H1 (cell line): ENCODE measurements at regions not wholly inside any gene's neighbourhood (a gene's known extent, or its start where the extent isn't known, plus 50 kb on each side); places are given as distances from the start of the nearest gene placed in this dataset.

Source experiments
- CTCF ChIP-seq, 3 experiments: IDR thresholded peaks; 1 replicate in 2 of 3; 2 replicates in 1 of 3; pipeline versions ENCODE4 v1.5.1 to v1.6.1; 2011; ENCODE audit warnings: low read length in 3 of 3, mild to moderate bottlenecking in 3 of 3, inconsistent platforms in 2 of 3, low read depth in 1 of 3, moderate library complexity in 1 of 3; ENCODE audit not compliant: insufficient read depth in 1 of 3; ENCODE audit errors: control extremely low read depth in 1 of 3
- EP300 ChIP-seq, 2 experiments: IDR thresholded peaks; 1 replicate in 1 of 2; 2 replicates in 1 of 2; pipeline ENCODE4 v1.6.1; 2011 to 2012; ENCODE audit warnings: low read depth in 2 of 2, low read length in 2 of 2, mild to moderate bottlenecking in 2 of 2, borderline replicate concordance in 1 of 2, inconsistent platforms in 1 of 2, moderate library complexity in 1 of 2
- POLR2A ChIP-seq, 2 experiments: IDR thresholded peaks; 1 replicate in 1 of 2; 2 replicates in 1 of 2; pipeline ENCODE4 v1.6.1; 2011; ENCODE audit warnings: low read depth in 2 of 2, low read length in 2 of 2, mild to moderate bottlenecking in 2 of 2; ENCODE audit errors: control extremely low read depth in 1 of 2
- POLR2AphosphoS5 ChIP-seq: IDR thresholded peaks from 2 replicates; pipeline ENCODE4 v1.6.1; 2011; ENCODE audit warnings: low read depth, low read length
- SP2 ChIP-seq: IDR thresholded peaks from 2 replicates; pipeline ENCODE4 v1.6.1; 2012; ENCODE audit warnings: mild to moderate bottlenecking, low read length, inconsistent platforms
- SRF ChIP-seq: IDR thresholded peaks from 2 replicates; pipeline ENCODE4 v1.6.1; 2011; ENCODE audit warnings: mild to moderate bottlenecking, low read depth, low read length, moderate library complexity
- ZNF274 ChIP-seq: IDR thresholded peaks from 2 replicates; pipeline ENCODE4 v1.7.0; 2012; ENCODE audit warnings: low read length, borderline replicate concordance; ENCODE audit errors: extremely low read depth

GRCh38 chr6:139923964-139924475 lies 549.6 kb upstream of the CITED2 start:
- no peak for TF ChIP-seq POLR2AphosphoS5
- TF ChIP-seq CTCF (IDR thresholded peaks at IDR 0.05; ENCODE audit: control extremely low read depth in 1 of 3, insufficient read depth in 1 of 3, low read depth in 1 of 3, low read length in 3 of 3) = no peak
- no peak for TF ChIP-seq POLR2A (IDR thresholded peaks at IDR 0.05; ENCODE audit: control extremely low read depth in 1 of 2, low read depth in 2 of 2, low read length in 2 of 2)
- no peak for TF ChIP-seq SRF
- TF ChIP-seq EP300 (IDR thresholded peaks at IDR 0.05; ENCODE audit: borderline replicate concordance in 1 of 2, low read depth in 2 of 2, low read length in 2 of 2) = no peak
- no peak for TF ChIP-seq SP2
- no peak for TF ChIP-seq ZNF274
